ENCODE measurements at regions not wholly inside any gene's neighbourhood (a gene's known extent, or its start where the extent isn't known, plus 50 kb on each side); places are given as distances from the start of the nearest gene placed in this dataset.
"Not testable (repeated sequence)": the region's sequence is repeated elsewhere in the genome, so short reads cannot be mapped to it uniquely, and the experiment has no call there.

DNA sequence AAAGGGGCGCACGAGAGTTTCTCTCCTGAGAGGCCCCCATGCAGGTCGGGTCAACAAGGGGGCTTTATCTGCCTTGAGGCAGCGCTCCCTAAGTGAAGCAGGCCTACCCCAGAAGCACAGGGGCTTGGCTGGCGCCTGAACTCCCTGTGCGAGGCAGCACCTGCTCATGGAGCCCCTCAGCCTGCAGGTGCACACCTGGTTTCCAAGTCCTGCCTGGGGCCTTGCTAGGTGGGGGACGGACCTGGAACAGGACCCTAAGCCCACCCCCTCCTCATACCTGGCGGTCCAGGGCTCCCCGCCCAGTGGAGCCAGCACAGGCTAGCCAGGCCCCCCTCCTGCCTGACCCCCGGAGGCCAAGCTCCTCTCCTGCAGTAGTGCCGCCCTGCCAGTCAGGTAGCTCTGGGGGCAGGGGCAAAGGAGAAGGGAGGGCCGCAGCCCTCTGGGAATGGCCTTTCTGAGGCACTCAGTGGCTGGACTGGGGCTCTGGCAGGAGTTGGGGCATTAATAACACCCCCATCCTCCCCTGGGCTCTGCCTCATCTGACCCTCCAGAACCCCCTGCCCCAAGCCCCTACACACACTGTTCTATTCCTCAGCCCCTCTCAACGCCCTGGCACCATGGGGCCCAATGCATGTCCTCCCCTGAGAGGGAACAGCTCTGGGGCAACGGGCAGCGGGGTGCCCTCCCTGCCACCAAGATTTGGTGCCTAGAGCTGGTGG, 137.9 kb upstream of the PTPN20 start:
- TF ChIP-seq, protein P1, sequence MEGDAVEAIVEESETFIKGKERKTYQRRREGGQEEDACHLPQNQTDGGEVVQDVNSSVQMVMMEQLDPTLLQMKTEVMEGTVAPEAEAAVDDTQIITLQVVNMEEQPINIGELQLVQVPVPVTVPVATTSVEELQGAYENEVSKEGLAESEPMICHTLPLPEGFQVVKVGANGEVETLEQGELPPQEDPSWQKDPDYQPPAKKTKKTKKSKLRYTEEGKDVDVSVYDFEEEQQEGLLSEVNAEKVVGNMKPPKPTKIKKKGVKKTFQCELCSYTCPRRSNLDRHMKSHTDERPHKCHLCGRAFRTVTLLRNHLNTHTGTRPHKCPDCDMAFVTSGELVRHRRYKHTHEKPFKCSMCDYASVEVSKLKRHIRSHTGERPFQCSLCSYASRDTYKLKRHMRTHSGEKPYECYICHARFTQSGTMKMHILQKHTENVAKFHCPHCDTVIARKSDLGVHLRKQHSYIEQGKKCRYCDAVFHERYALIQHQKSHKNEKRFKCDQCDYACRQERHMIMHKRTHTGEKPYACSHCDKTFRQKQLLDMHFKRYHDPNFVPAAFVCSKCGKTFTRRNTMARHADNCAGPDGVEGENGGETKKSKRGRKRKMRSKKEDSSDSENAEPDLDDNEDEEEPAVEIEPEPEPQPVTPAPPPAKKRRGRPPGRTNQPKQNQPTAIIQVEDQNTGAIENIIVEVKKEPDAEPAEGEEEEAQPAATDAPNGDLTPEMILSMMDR (IDR thresholded peaks at IDR 0.05), result not testable (repeated sequence)
- not testable (repeated sequence) for TF ChIP-seq POLR2AphosphoS5, POLR2A (IDR thresholded peaks at IDR 0.05)
